ENCODE measurements at regions not wholly inside any gene's neighbourhood (a gene's known extent, or its start where the extent isn't known, plus 50 kb on each side); places are given as distances from the start of the nearest gene placed in this dataset.

- Histone ChIP-seq H3K79me2 (ENCODE audit: control insufficient read depth, insufficient read depth, low read length) (no peaks in the 10 kb centered on the region), H3K9me3 (ENCODE audit: control extremely low read depth in 1 of 3, control insufficient read depth in 2 of 3, insufficient read depth in 1 of 3, low read length in 2 of 3) (no peaks in the 10 kb centered on the region), H3K4me3 (ENCODE audit: control extremely low read depth in 1 of 5, extremely low read depth in 1 of 5, insufficient read depth in 1 of 5, low read depth in 2 of 5, low read length in 4 of 5) (peak overlapping the region in 1 of 5 experiments; percentile 6), H4K20me1 (ENCODE audit: control insufficient read depth, insufficient read depth, low read length, poor library complexity, severe bottlenecking) (no peaks in the 10 kb centered on the region), H3K4me2 (replicated peaks; ENCODE audit: low read depth, low read length, poor library complexity, severe bottlenecking) (peak overlapping the region; percentile 17), H3K9ac (ENCODE audit: low read length) (no peak overlapping the region), H3K4me1 (ENCODE audit: control insufficient read depth in 2 of 2, insufficient read depth in 2 of 2, low read length in 2 of 2) (peaks cover 58 to 63% of the 10 kb centered on the region in 2 donors), H2AFZ (ENCODE audit: insufficient read depth, low read depth, low read length, poor library complexity, severe bottlenecking) (peak overlapping the region; percentile 49), H3K27ac (ENCODE audit: low read length in 2 of 2) (peak overlapping the region; percentile 13 to 32), H3K27me3 (replicated peaks in 1 of 4; ENCODE audit: control extremely low read depth in 1 of 4, control insufficient read depth in 3 of 4, insufficient read depth in 4 of 4, low read length in 3 of 4) (no peaks in the 10 kb centered on the region), H3K36me3 (replicated peaks in 1 of 2; ENCODE audit: control extremely low read depth in 1 of 2, control insufficient read depth in 1 of 2, extremely low read depth in 1 of 2, insufficient read depth in 2 of 2, low read length in 1 of 2) (no peaks in the 10 kb centered on the region)
- no peaks in the 10 kb centered on the region for H3K27me3 Mint-ChIP-seq
- ChIA-PET CTCF (interaction anchor here (0.8 to 2.6 kb wide), 8 partner anchors 25 to 622 kb away, joined by 3 to 9 read pairs (median 4); no protein-coding TSS in a partner anchor), POLR2A (interaction anchor here (1.0 to 2.5 kb wide), 5 partner anchors 37 to 601 kb away, joined by 4 to 9 read pairs (median 6); partner anchors contain the start of gene TRIM13)
- peaks cover 62% of the 10 kb centered on the region for H3K4me1 Mint-ChIP-seq
- WGBS (ENCODE audit: insufficient coverage): no CpG with 5 or more reads among the region's 3 CpGs
- peak overlapping the region; percentile 30 for H3K4me3 Mint-ChIP-seq
- no peak for TF ChIP-seq CTCF (IDR thresholded peaks at IDR 0.05)
- no peak for TF ChIP-seq EZH2 (IDR thresholded peaks at IDR 0.05; ENCODE audit: borderline replicate concordance, insufficient read depth, low read depth, low read length, poor library complexity, severe bottlenecking)
- H3K9me3 Mint-ChIP-seq (ENCODE audit: insufficient read depth): no peaks in the 10 kb centered on the region
- peak overlapping the region; percentile 78 for H3K27ac Mint-ChIP-seq
- intact Hi-C loops (cut with micrococcal nuclease): loop anchor here (2.0 to 5.0 kb wide), 2 partner anchors 18 to 661 kb away; partner anchors contain the start of gene SPRYD7
- DNase-seq: peak; percentile 61
- peak; percentile 37 for ATAC-seq (ENCODE audit: low read depth)
These were observed 245.2 kb downstream of the DLEU7 start for GRCh38 chr13:50598338-50598737.

GRCh38 chr13:50599046-50599445 lies 244.4 kb downstream of the DLEU7 start:
- CTCF ChIA-PET: interaction anchor here (0.8 to 2.5 kb wide), 4 partner anchors 24 to 623 kb away, joined by 3 to 8 read pairs (median 5); no protein-coding TSS in a partner anchor
- H3K9me3 Mint-ChIP-seq (ENCODE audit: insufficient read depth): no peaks in the 10 kb centered on the region

More at GRCh38 chr13:50599046-50599445, 244.4 kb downstream of the DLEU7 start:
- peak overlapping the region; percentile 81 for H3K27ac Mint-ChIP-seq
- H3K9me3 ChIP-seq (ENCODE audit: control extremely low read depth in 1 of 3, control insufficient read depth in 2 of 3, insufficient read depth in 1 of 3, low read length in 2 of 3): no peaks in the 10 kb centered on the region
- no peak overlapping the region for H3K4me3 ChIP-seq (ENCODE audit: control extremely low read depth in 1 of 5, extremely low read depth in 1 of 5, insufficient read depth in 1 of 5, low read depth in 2 of 5, low read length in 4 of 5)
- peaks cover 51 to 56% of the 10 kb centered on the region in 2 donors for H3K4me1 ChIP-seq (ENCODE audit: control insufficient read depth in 2 of 2, insufficient read depth in 2 of 2, low read length in 2 of 2)
- no CpG with 5 or more reads among the region's 5 CpGs for WGBS (ENCODE audit: insufficient coverage)
- intact Hi-C loops (cut with micrococcal nuclease): loop anchor here (2.0 to 5.0 kb wide), 2 partner anchors 18 to 662 kb away; partner anchors contain the start of gene SPRYD7
- peak overlapping the region; percentile 17 for H3K4me2 ChIP-seq (replicated peaks; ENCODE audit: low read depth, low read length, poor library complexity, severe bottlenecking)
- H3K9ac ChIP-seq (ENCODE audit: low read length): no peak overlapping the region
- no peak for TF ChIP-seq EZH2 (IDR thresholded peaks at IDR 0.05; ENCODE audit: borderline replicate concordance, insufficient read depth, low read depth, low read length, poor library complexity, severe bottlenecking)
- TF ChIP-seq CTCF (IDR thresholded peaks at IDR 0.05): no peak
- peaks cover 56% of the 10 kb centered on the region for H3K4me1 Mint-ChIP-seq
- H4K20me1 ChIP-seq (ENCODE audit: control insufficient read depth, insufficient read depth, low read length, poor library complexity, severe bottlenecking): no peaks in the 10 kb centered on the region
- ATAC-seq (ENCODE audit: low read depth) (no peak), DNase-seq (no peak)
- H3K36me3 ChIP-seq (replicated peaks in 1 of 2; ENCODE audit: control extremely low read depth in 1 of 2, control insufficient read depth in 1 of 2, extremely low read depth in 1 of 2, insufficient read depth in 2 of 2, low read length in 1 of 2): no peaks in the 10 kb centered on the region
- H3K79me2 ChIP-seq (ENCODE audit: control insufficient read depth, insufficient read depth, low read length): no peaks in the 10 kb centered on the region
- no peaks in the 10 kb centered on the region for H3K27me3 ChIP-seq (replicated peaks in 1 of 4; ENCODE audit: control extremely low read depth in 1 of 4, control insufficient read depth in 3 of 4, insufficient read depth in 4 of 4, low read length in 3 of 4)
- peak overlapping the region; percentile 49 for H2AFZ ChIP-seq (ENCODE audit: insufficient read depth, low read depth, low read length, poor library complexity, severe bottlenecking)
- no peaks in the 10 kb centered on the region for H3K27me3 Mint-ChIP-seq
- H3K27ac ChIP-seq (ENCODE audit: low read length in 2 of 2): peak overlapping the region; percentile 13 to 32
- H3K4me3 Mint-ChIP-seq: peak overlapping the region; percentile 38
- POLR2A ChIA-PET: interaction anchor here (1.0 to 2.5 kb wide), 5 partner anchors 36 to 602 kb away, joined by 4 to 9 read pairs (median 6); partner anchors contain the start of gene TRIM13
